HL-60 (cell line): ENCODE measurements at regions not wholly inside any gene's neighbourhood (a gene's known extent, or its start where the extent isn't known, plus 50 kb on each side); places are given as distances from the start of the nearest gene placed in this dataset.
A peak's percentile ranks its signal among the peaks of the same experiment; 100 is the strongest.

ENCODE experiments used
- DNase-seq, 2 experiments: peaks; one replicate each; pipeline ENCODE4 v3.0.0-alpha.2; 2010 to 2020; ENCODE audit warnings: low read depth in 1 of 2, low spot score in 1 of 2
- H3K27ac ChIP-seq: fragments of 250-450 bp; sonication (Bioruptor Pico); replicated peaks from 2 replicates; pipeline ENCODE4 v1.5.1; 2020; ENCODE audit warnings: mild to moderate bottlenecking, moderate library complexity
- H3K27me3 ChIP-seq: fragments of 250-450 bp; sonication (Bioruptor Pico); 2 replicates; pipeline ENCODE4 v1.5.1; 2021; ENCODE audit warnings: mild to moderate bottlenecking, moderate library complexity; ENCODE audit not compliant: insufficient read depth, poor library complexity, severe bottlenecking
- H3K4me3 ChIP-seq: replicated peaks from 2 replicates; pipeline ENCODE4 v1.5.1; 2011; ENCODE audit warnings: mild to moderate bottlenecking, control low read depth, low read length; ENCODE audit not compliant: insufficient read depth
- GABPA ChIP-seq: IDR thresholded peaks from 2 replicates; pipeline ENCODE4 v1.6.1; 2012; ENCODE audit warnings: low read depth
- POLR2AphosphoS5 ChIP-seq: IDR thresholded peaks from 2 replicates; pipeline ENCODE4 v1.6.1; 2012; ENCODE audit warnings: low read depth
- SPI1 ChIP-seq: IDR thresholded peaks from 2 replicates; pipeline ENCODE4 v1.6.1; 2012; ENCODE audit warnings: low read depth, mild to moderate bottlenecking, borderline replicate concordance
- TF ChIP-seq, protein P1 (sequence below): IDR thresholded peaks from one replicate; pipeline ENCODE4 v1.5.1; 2011; ENCODE audit warnings: low read length, control low read depth, inconsistent platforms; ENCODE audit not compliant: insufficient read depth
- TF ChIP-seq, protein P2 (sequence below): IDR thresholded peaks from 2 replicates; pipeline ENCODE4 v1.6.1; 2012; ENCODE audit warnings: low read depth; ENCODE audit not compliant: insufficient replicate concordance

DNA sequence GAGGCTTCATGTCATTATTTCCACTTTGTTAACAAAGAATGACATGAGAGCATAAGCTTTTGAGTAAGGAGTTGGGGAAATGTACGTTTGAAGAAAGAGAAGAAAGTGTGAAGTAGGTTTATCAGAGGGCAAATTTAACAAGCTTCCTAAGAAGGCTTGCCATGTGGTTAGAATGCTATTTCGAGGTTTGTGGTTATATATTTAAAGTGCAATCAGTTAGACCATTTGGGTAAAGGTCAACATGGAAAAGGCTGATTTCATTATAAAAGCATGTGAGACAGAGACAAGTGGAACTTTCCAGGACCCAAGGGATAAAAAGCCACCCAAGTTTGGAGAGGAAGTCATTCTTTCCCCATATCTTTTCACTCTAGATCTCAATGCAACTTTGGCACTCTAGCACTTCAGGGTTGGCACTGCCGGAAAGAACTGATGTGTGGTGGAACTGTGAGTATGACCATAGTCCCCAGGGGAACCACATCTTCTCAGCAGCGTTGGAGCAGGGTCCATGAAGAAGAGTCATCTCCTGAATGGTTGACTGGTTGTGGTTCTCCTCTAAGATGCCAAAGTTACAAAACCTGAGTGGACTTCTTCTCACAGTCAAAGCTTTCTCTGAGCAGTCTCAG, 529.9 kb downstream of the MID1IP1 start:
- Histone ChIP-seq H3K27ac (no peak overlapping the region), H3K27me3 (no peaks in the 10 kb centered on the region), H3K4me3 (no peak overlapping the region)
- TF ChIP-seq, protein P1, sequence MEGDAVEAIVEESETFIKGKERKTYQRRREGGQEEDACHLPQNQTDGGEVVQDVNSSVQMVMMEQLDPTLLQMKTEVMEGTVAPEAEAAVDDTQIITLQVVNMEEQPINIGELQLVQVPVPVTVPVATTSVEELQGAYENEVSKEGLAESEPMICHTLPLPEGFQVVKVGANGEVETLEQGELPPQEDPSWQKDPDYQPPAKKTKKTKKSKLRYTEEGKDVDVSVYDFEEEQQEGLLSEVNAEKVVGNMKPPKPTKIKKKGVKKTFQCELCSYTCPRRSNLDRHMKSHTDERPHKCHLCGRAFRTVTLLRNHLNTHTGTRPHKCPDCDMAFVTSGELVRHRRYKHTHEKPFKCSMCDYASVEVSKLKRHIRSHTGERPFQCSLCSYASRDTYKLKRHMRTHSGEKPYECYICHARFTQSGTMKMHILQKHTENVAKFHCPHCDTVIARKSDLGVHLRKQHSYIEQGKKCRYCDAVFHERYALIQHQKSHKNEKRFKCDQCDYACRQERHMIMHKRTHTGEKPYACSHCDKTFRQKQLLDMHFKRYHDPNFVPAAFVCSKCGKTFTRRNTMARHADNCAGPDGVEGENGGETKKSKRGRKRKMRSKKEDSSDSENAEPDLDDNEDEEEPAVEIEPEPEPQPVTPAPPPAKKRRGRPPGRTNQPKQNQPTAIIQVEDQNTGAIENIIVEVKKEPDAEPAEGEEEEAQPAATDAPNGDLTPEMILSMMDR = no peak
- TF ChIP-seq SPI1 = no peak
- TF ChIP-seq GABPA = no peak
- TF ChIP-seq, protein P2, sequence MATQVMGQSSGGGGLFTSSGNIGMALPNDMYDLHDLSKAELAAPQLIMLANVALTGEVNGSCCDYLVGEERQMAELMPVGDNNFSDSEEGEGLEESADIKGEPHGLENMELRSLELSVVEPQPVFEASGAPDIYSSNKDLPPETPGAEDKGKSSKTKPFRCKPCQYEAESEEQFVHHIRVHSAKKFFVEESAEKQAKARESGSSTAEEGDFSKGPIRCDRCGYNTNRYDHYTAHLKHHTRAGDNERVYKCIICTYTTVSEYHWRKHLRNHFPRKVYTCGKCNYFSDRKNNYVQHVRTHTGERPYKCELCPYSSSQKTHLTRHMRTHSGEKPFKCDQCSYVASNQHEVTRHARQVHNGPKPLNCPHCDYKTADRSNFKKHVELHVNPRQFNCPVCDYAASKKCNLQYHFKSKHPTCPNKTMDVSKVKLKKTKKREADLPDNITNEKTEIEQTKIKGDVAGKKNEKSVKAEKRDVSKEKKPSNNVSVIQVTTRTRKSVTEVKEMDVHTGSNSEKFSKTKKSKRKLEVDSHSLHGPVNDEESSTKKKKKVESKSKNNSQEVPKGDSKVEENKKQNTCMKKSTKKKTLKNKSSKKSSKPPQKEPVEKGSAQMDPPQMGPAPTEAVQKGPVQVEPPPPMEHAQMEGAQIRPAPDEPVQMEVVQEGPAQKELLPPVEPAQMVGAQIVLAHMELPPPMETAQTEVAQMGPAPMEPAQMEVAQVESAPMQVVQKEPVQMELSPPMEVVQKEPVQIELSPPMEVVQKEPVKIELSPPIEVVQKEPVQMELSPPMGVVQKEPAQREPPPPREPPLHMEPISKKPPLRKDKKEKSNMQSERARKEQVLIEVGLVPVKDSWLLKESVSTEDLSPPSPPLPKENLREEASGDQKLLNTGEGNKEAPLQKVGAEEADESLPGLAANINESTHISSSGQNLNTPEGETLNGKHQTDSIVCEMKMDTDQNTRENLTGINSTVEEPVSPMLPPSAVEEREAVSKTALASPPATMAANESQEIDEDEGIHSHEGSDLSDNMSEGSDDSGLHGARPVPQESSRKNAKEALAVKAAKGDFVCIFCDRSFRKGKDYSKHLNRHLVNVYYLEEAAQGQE = no peak
- TF ChIP-seq POLR2AphosphoS5 = no peak
- peak in 1 of 2 experiments; percentile 3 for DNase-seq

DNA sequence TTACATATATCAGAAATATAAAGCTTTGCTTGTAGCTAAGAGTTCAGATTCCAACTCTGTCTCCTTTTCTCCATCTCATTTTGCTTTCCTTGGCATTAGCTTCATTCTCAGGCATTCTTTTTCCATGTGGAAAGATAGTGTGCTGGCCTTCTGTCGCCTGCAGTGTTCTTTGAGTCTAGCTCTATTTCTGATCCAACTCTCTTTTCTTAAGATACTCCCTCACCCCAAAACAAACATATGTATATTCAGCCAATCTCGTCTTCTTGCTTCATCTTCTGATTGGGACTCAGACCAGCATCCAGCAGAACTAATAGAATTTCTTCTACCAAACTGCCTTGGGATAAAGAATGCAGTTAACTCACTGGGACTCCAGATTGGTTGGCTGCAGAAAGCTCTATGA, 532.2 kb downstream of the MID1IP1 start:
- TF ChIP-seq GABPA (no peak), SPI1 (no peak), POLR2AphosphoS5 (no peak)
- TF ChIP-seq, protein P1 = no peak
- TF ChIP-seq, protein P2 = no peak
- no peaks in the 10 kb centered on the region for H3K27me3 ChIP-seq
- DNase-seq = no peak
- no peak overlapping the region for H3K4me3 ChIP-seq
- H3K27ac ChIP-seq = no peak overlapping the region

DNA sequence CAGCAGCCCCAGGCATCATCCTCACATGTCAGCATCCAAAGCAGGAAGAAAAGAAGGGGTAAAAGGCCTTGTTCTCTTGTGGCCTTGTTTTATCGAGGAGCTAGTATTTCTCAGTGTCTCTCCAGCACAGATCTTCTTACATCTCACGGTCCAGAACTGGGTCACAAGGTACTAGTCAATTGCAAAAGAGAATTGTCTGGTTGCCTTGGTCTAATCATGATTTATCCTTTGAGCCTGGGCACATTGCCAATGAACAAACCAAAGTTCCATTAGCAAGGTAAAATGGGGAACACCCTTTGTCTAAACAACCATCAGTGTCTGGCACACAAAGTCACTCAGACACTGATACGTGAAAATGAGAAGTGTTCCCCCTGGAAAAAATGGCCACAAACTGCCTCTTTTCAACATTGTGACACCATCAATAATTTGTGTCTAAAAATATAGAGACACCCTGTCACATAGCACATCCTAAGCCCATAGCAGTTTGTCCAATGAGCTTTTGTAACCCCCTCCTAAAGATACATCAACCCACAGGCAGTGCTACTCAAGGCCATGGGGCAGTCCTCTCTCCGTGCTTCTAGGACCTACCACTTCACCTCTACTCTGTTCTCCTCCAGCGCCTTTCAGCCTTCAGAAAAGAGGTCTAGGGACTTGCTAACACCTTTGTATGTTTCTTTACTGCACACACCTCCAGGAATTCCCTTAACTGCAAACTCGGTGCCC, 534.4 kb downstream of the MID1IP1 start:
- Histone ChIP-seq H3K4me3 (no peak overlapping the region), H3K27me3 (no peaks in the 10 kb centered on the region), H3K27ac (no peak overlapping the region)
- TF ChIP-seq, protein P2 = no peak
- TF ChIP-seq GABPA (no peak), SPI1 (peak; percentile 27; the same call in 1 of the 2 replicates), POLR2AphosphoS5 (no peak)
- peak in 1 of 2 experiments; percentile 13 for DNase-seq
